KMS-11 (cell line): ENCODE measurements at regions not wholly inside any gene's neighbourhood (a gene's known extent, or its start where the extent isn't known, plus 50 kb on each side); places are given as distances from the start of the nearest gene placed in this dataset.

ENCODE experiments used
- H2AFZ ChIP-seq: fragments of 200-600 bp; sonication (generic); 2 replicates; pipeline ENCODE4 v1.6.1; 2016; ENCODE audit warnings: antibody characterized with exemption, mixed run types, low read depth
- H3K27ac ChIP-seq: fragments of 200-600 bp; sonication (generic); 2 replicates; pipeline ENCODE4 v1.6.1; 2016; ENCODE audit warnings: mild to moderate bottlenecking, mixed run types
- H3K27me3 ChIP-seq: fragments of 200-600 bp; sonication (generic); 2 replicates; pipeline ENCODE4 v1.6.1; 2017; ENCODE audit warnings: mild to moderate bottlenecking, low read depth, mixed run types, moderate library complexity; ENCODE audit not compliant: insufficient read depth
- H3K36me3 ChIP-seq: fragments of 200-600 bp; sonication (generic); 2 replicates; pipeline ENCODE4 v1.6.1; 2017; ENCODE audit warnings: mild to moderate bottlenecking, mixed run types; ENCODE audit not compliant: insufficient read depth
- H3K4me1 ChIP-seq: fragments of 200-600 bp; sonication (generic); 2 replicates; pipeline ENCODE4 v1.6.1; 2016; ENCODE audit warnings: mild to moderate bottlenecking, low read depth, mixed run types; ENCODE audit not compliant: poor library complexity, severe bottlenecking
- H3K4me2 ChIP-seq: fragments of 200-600 bp; sonication (generic); 2 replicates; pipeline ENCODE4 v1.7.0; 2016; ENCODE audit warnings: mild to moderate bottlenecking, mixed run types
- H3K4me3 ChIP-seq: fragments of 200-600 bp; sonication (generic); IDR thresholded peaks from 2 replicates; pipeline ENCODE4 v1.6.1; 2017; ENCODE audit warnings: low read depth, low read length, mixed read lengths; ENCODE audit not compliant: insufficient read depth
- H3K79me2 ChIP-seq: fragments of 200-600 bp; sonication (generic); 2 replicates; pipeline ENCODE4 v1.6.1; 2016; ENCODE audit warnings: low read depth, mixed run types; ENCODE audit not compliant: insufficient read depth
- H3K9ac ChIP-seq: fragments of 200-600 bp; sonication (generic); 2 replicates; pipeline ENCODE4 v1.6.1; 2016; ENCODE audit warnings: mild to moderate bottlenecking, mixed run types
- H4K20me1 ChIP-seq: fragments of 200-600 bp; sonication (generic); 2 replicates; pipeline ENCODE4 v1.6.1; 2016; ENCODE audit warnings: mild to moderate bottlenecking, mixed run types; ENCODE audit not compliant: insufficient read depth
- TF ChIP-seq, protein P1 (sequence below): fragments of 200-600 bp; sonication (generic); conservative IDR thresholded peaks from 2 replicates; pipeline ENCODE4 v1.6.1; 2017; ENCODE audit warnings: low read depth, mild to moderate bottlenecking, antibody characterized with exemption, low read length, moderate library complexity, mixed read lengths

DNA sequence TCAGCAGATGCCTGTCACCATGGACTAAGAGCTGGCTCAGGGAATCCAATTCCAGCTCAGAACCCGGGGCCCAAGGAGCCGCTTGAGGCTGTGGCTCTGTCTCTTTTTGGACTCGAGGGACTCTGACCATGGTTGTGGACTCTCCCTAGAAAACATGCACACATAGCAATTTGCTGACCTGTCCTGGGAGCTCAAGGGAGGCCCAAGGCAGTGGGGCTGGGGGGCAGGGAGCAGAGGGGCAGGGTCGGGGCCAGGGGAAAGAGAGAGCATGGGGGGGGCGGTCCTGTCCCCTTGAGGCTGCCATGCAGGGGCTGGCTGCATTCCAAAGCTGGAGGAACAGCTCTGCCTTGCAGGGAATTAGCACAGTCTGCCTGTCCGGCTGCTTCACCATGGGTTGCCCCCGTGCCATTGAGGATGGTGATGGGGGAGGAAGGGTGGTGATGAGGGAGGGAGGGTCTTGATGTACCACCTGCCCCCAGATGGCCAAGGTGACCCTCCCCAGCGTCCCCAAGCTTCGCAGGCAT lies 190.1 kb downstream of the GOLGA6L6 start:
- Histone ChIP-seq H3K36me3 (no peaks in the 10 kb centered on the region), H3K79me2 (no peaks in the 10 kb centered on the region), H3K27ac (no peak overlapping the region), H3K27me3 (no peaks in the 10 kb centered on the region), H4K20me1 (no peaks in the 10 kb centered on the region), H3K9ac (no peak overlapping the region), H3K4me2 (no peak overlapping the region), H2AFZ (no peak overlapping the region), H3K4me3 (no peak overlapping the region), H3K4me1 (no peaks in the 10 kb centered on the region)
- TF ChIP-seq, protein P1, sequence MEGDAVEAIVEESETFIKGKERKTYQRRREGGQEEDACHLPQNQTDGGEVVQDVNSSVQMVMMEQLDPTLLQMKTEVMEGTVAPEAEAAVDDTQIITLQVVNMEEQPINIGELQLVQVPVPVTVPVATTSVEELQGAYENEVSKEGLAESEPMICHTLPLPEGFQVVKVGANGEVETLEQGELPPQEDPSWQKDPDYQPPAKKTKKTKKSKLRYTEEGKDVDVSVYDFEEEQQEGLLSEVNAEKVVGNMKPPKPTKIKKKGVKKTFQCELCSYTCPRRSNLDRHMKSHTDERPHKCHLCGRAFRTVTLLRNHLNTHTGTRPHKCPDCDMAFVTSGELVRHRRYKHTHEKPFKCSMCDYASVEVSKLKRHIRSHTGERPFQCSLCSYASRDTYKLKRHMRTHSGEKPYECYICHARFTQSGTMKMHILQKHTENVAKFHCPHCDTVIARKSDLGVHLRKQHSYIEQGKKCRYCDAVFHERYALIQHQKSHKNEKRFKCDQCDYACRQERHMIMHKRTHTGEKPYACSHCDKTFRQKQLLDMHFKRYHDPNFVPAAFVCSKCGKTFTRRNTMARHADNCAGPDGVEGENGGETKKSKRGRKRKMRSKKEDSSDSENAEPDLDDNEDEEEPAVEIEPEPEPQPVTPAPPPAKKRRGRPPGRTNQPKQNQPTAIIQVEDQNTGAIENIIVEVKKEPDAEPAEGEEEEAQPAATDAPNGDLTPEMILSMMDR, result no peak

DNA sequence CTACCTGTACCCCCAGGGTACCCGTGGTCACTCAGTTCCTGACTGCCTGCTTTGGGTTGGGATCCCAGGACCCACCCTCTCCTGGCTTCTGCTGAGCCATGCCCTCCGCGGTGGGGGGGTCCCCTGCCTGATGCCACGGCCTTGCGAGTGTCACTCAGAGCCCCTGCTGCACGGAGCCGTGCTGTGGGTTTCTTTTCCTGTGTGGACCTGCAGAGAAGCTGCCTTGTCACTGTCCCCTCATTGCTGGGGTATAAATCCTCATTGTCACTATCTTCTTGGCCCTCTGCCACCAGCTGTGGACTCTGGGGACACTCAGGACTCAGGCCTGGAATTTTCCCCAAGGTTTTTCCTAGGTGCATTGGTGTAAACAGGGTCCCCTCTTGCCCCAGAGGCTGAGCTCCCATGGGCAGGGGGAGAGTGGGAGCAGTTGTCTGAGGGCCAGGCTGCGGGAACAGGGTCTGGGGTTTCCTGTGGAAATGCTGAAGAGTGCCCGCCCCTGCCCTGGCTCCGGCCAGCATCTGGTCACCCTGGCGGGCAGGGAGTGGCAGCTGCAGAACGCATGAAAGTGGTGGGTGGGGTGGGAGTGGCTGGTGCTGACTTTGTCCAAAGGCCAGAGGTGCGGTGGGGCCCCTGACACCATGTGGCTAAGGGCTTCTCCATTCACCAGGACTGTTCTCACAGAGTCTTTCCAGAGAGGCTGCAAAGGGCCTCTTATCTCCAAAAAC lies 191.7 kb downstream of the GOLGA6L6 start:
- no peaks in the 10 kb centered on the region for H4K20me1 ChIP-seq
- H2AFZ ChIP-seq, result no peak overlapping the region
- H3K4me1 ChIP-seq, result no peaks in the 10 kb centered on the region
- no peak overlapping the region for H3K27ac ChIP-seq
- H3K79me2 ChIP-seq, result no peaks in the 10 kb centered on the region
- no peak overlapping the region for H3K4me2 ChIP-seq
- H3K9ac ChIP-seq, result no peak overlapping the region
- no peaks in the 10 kb centered on the region for H3K27me3 ChIP-seq
- TF ChIP-seq, protein P1, result no peak
- H3K36me3 ChIP-seq, result no peaks in the 10 kb centered on the region
- H3K4me3 ChIP-seq, result no peak overlapping the region

DNA sequence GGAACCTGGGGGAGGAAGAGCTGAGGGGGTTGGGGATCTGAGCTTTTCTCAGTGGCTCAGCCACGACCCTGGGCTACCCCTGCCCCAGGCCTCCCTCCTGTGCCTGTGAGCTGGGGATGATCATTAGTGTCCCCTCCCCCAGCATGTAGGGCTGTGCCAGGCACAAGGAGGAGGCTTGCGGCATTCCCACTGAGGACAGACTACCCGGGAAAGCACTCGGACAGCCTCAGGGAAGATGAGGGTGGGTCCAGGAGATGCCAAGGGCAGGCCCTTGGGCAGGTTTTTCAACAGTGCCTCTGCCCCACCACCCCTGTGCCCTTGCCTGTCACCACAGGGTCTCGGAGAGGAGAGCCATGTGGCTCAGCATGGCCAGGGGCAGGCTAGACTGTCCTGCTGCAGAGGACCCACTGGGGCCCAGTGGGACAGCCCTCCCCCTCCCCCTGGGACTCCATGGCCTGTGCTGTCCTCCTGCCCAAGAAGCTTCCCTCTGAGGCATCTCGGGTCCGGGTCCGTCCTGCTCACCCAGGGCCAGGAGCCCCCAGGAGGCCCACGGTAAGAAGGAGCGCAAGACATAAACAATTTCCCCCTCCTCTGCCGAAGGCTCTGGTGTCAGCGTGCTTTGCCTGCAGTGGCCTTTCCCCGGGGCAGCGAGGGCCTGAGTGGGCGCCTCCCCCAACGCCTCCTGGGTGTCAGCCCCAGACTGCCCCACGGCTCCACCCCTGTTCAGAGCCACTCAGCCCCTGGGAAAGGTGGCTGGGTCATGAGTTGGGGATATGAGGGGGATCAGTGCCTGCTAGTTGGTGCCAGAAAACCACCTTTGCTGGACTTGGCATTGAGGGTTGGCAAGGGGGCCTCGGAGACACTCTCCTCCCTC lies 192.5 kb downstream of the GOLGA6L6 start:
- Histone ChIP-seq H2AFZ (no peak overlapping the region), H3K4me3 (no peak overlapping the region)

DNA sequence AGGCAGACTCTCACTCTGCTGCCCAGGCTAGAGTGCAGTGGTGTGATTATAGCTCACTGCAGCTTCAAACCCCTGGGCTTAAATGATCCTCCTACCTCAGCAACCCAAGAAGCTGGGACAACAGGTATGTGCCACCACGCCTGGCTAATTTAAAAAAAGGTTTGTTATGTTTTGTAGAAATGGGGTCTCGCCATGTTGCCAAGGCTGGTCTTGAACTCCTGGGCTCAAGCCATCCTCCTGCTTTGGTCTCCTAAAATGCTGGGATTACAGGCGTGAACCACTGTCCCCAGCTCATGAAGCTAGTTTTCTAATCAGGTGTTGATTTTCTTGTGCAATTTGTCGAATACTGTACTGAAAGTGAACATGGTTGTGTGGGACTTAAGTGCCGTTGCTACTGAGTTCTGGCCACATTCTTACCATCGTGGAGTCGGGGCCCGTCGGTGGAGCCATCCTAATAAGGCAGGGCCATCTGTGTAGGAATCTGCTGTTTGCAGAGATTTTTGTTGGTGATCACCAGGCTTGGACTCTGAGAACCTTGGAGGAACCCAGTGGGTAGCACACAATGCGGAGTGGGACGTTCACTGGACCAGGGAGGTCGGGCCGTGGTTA lies 193.2 kb downstream of the GOLGA6L6 start:
- Histone ChIP-seq H3K79me2 (no peaks in the 10 kb centered on the region), H3K36me3 (no peaks in the 10 kb centered on the region), H4K20me1 (no peaks in the 10 kb centered on the region), H3K4me3 (no peak overlapping the region), H3K4me2 (no peak overlapping the region), H2AFZ (no peak overlapping the region), H3K9ac (no peak overlapping the region), H3K27me3 (no peaks in the 10 kb centered on the region), H3K27ac (no peak overlapping the region), H3K4me1 (no peaks in the 10 kb centered on the region)
- TF ChIP-seq, protein P1, result no peak

More for the DNA sequence above, 192.5 kb downstream of the GOLGA6L6 start:
- Histone ChIP-seq H3K27me3 (no peaks in the 10 kb centered on the region), H3K9ac (no peak overlapping the region), H3K27ac (no peak overlapping the region), H3K36me3 (no peaks in the 10 kb centered on the region), H4K20me1 (no peaks in the 10 kb centered on the region), H3K4me1 (no peaks in the 10 kb centered on the region), H3K4me2 (no peak overlapping the region), H3K79me2 (no peaks in the 10 kb centered on the region)
- TF ChIP-seq, protein P1, result no peak
